ENCODE measurements at regions not wholly inside any gene's neighbourhood (a gene's known extent, or its start where the extent isn't known, plus 50 kb on each side); places are given as distances from the start of the nearest gene placed in this dataset.

GRCh38 chr7:116145245-116145852 is 65.0 kb upstream of the TES start:
- no peak for DNase-seq (ENCODE audit: low read depth in 2 of 2)

GRCh38 chr7:116148108-116148507 is 62.2 kb upstream of the TES start:
- no peak for DNase-seq (ENCODE audit: low read depth in 2 of 2)

- no peak for DNase-seq (ENCODE audit: low read depth in 2 of 2)
Measured at GRCh38 chr7:116148626-116149025, 61.7 kb upstream of the TES start.

- peak in 1 of 2 donors; percentile 48 for DNase-seq (ENCODE audit: low read depth in 2 of 2)
Measured at GRCh38 chr7:116150588-116150987, 59.8 kb upstream of the TES start.

- DNase-seq (ENCODE audit: low read depth in 2 of 2), result no peak
Measured at GRCh38 chr7:116152276-116152675, 58.1 kb upstream of the TES start.

GRCh38 chr7:116153050-116153449 is 57.3 kb upstream of the TES start:
- peak in 1 of 2 donors; percentile 11 for DNase-seq (ENCODE audit: low read depth in 2 of 2)

- no peak for DNase-seq (ENCODE audit: low read depth in 2 of 2)
Measured at GRCh38 chr7:116159711-116160110, 50.6 kb upstream of the TES start.

All from lung microvascular endothelial cell (primary cell).